ENCODE measurements at regions not wholly inside any gene's neighbourhood (a gene's known extent, or its start where the extent isn't known, plus 50 kb on each side); places are given as distances from the start of the nearest gene placed in this dataset.

- TF ChIP-seq ZNF274 (IDR thresholded peaks at IDR 0.05; ENCODE audit: low read depth, low read length): no peak
- TF ChIP-seq SUZ12 (IDR thresholded peaks at IDR 0.05; ENCODE audit: extremely low read depth, insufficient read depth, insufficient read length): no peak
- TF ChIP-seq YY1 (IDR thresholded peaks at IDR 0.05; ENCODE audit: insufficient read depth, insufficient read length): no peak
Observed at GRCh38 chr11:42315267-42315666, 855.8 kb upstream of the LRRC4C start.

Data from NT2/D1 (cell line).